SK-N-SH (cell line): ENCODE measurements at regions not wholly inside any gene's neighbourhood (a gene's known extent, or its start where the extent isn't known, plus 50 kb on each side); places are given as distances from the start of the nearest gene placed in this dataset.

Experiments
- CTCF ChIA-PET: fragments of 300-600, 350-600 bp; formaldehyde crosslinking; extraction: SDS; loops from one replicate; lab custom pipeline; 2021; lab: Yijun Ruan, JAX
- POLR2A ChIA-PET: fragments of 350-600 bp; sonication (Branson Sonifier 250); formaldehyde crosslinking; extraction: SDS; loops from one replicate; lab custom pipeline; 2020; ENCODE audit warnings: antibody characterized with exemption, inconsistent platforms; lab: Yijun Ruan, JAX
- DNase-seq: peaks from one replicate; pipeline ENCODE4 v3.0.0; 2012
- H2AFZ ChIP-seq: fragments of 200-600 bp; sonication (generic); 2 replicates; pipeline ENCODE4 v1.8.1; 2016; ENCODE audit warnings: antibody characterized with exemption, mild to moderate bottlenecking, low read depth
- H3F3A ChIP-seq: fragments of 200-600 bp; sonication (generic); replicated peaks from 2 replicates; pipeline ENCODE3; 2016; ENCODE audit warnings: antibody characterized with exemption, mild to moderate bottlenecking; ENCODE audit not compliant: insufficient read depth
- H3K27ac ChIP-seq, 2 experiments: fragments of 200-500 bp in 1 of 2; fragments of 200-600 bp in 1 of 2; sonication (Bioruptor generic) in 1 of 2; sonication (generic), shearing (Covaris generic) in 1 of 2; 2 replicates each; pipeline versions ENCODE4 v1.5.1 to v1.6.1; 2014 to 2016; ENCODE audit warnings: low read depth in 2 of 2, inconsistent platforms in 1 of 2, low read length in 1 of 2, mild to moderate bottlenecking in 1 of 2, mixed read lengths in 1 of 2
- H3K27me3 ChIP-seq: fragments of 200-600 bp; sonication (generic), shearing (Covaris generic); 2 replicates; pipeline ENCODE4 v1.6.1; 2016; ENCODE audit warnings: mixed run types; ENCODE audit not compliant: insufficient read depth
- H3K36me3 ChIP-seq, 2 experiments: fragments of 200-500 bp in 1 of 2; fragments of 200-600 bp in 1 of 2; sonication (Bioruptor generic) in 1 of 2; sonication (generic) in 1 of 2; replicated peaks in 1 of 2; 2 replicates each; pipeline versions ENCODE3 to v1.5.1; 2014 to 2016; ENCODE audit warnings: low read length in 1 of 2, mild to moderate bottlenecking in 1 of 2; ENCODE audit not compliant: insufficient read depth in 2 of 2, control insufficient read depth in 1 of 2
- H3K4me1 ChIP-seq, 2 experiments: fragments of 200-500 bp in 1 of 2; fragments of 200-600 bp in 1 of 2; sonication (Bioruptor generic) in 1 of 2; sonication (generic), shearing (Covaris generic) in 1 of 2; 2 replicates each; pipeline versions ENCODE4 v1.5.1 to v1.6.1; 2014 to 2016; ENCODE audit warnings: low read depth in 1 of 2, low read length in 1 of 2, mixed run types in 1 of 2; ENCODE audit not compliant: insufficient read depth in 2 of 2, control insufficient read depth in 1 of 2
- H3K4me2 ChIP-seq: fragments of 200-600 bp; sonication (generic), shearing (Covaris generic); 2 replicates; pipeline ENCODE4 v1.6.1; 2017; ENCODE audit warnings: mixed run types
- H3K4me3 ChIP-seq, 2 experiments: fragments of 200-500 bp in 1 of 2; fragments of 200-600 bp in 1 of 2; sonication (Bioruptor generic) in 1 of 2; sonication (generic), shearing (Covaris generic) in 1 of 2; 2 replicates each; pipeline versions ENCODE4 v1.5.1 to v1.8.1; 2014 to 2016; ENCODE audit warnings: low read depth in 2 of 2, inconsistent platforms in 1 of 2, low read length in 1 of 2, mild to moderate bottlenecking in 1 of 2, mixed read lengths in 1 of 2, moderate library complexity in 1 of 2
- H3K79me2 ChIP-seq: fragments of 200-600 bp; sonication (generic); 2 replicates; pipeline ENCODE4 v1.8.1; 2017; ENCODE audit warnings: mild to moderate bottlenecking; ENCODE audit not compliant: insufficient read depth
- H3K9ac ChIP-seq: fragments of 200-600 bp; sonication (generic); 2 replicates; pipeline ENCODE4 v1.6.1; 2017; ENCODE audit warnings: mixed run types
- H3K9me2 ChIP-seq: fragments of 200-600 bp; sonication (generic); 2 replicates; pipeline ENCODE4 v1.6.1; 2017; ENCODE audit warnings: mixed run types
- H3K9me3 ChIP-seq: fragments of 200-600 bp; sonication (generic); 2 replicates; pipeline ENCODE4 v1.6.1; 2017; ENCODE audit warnings: mixed run types, mild to moderate bottlenecking, moderate library complexity
- H4K20me1 ChIP-seq: fragments of 200-600 bp; sonication (generic); 2 replicates; pipeline ENCODE4 v1.6.1; 2017; ENCODE audit warnings: mild to moderate bottlenecking, mixed run types; ENCODE audit not compliant: insufficient read depth
- CHD2 ChIP-seq: fragments of 150-350 bp; IDR thresholded peaks from 2 replicates; pipeline ENCODE4 v1.6.1; 2018; ENCODE audit warnings: low read length; ENCODE audit not compliant: partially characterized antibody
- ELF1 ChIP-seq: IDR thresholded peaks from 2 replicates; pipeline ENCODE4 v1.4.0; 2012
- EZH2phosphoT487 ChIP-seq: fragments of 200-600 bp; sonication (generic); IDR thresholded peaks from 2 replicates; pipeline ENCODE4 v1.6.1; 2017; ENCODE audit warnings: low read depth, mixed run types, mild to moderate bottlenecking, antibody characterized with exemption, moderate library complexity, borderline replicate concordance
- FOXM1 ChIP-seq: IDR thresholded peaks from 2 replicates; pipeline ENCODE4 v1.4.0; 2012; ENCODE audit warnings: low read depth, mild to moderate bottlenecking
- GABPA ChIP-seq: IDR thresholded peaks from 2 replicates; pipeline ENCODE4 v1.4.0; 2012; ENCODE audit warnings: low read depth, mild to moderate bottlenecking
- MEF2A ChIP-seq: IDR thresholded peaks from 2 replicates; pipeline ENCODE4 v1.4.0; 2012; ENCODE audit warnings: low read depth, borderline replicate concordance
- MXI1 ChIP-seq: IDR thresholded peaks from 2 replicates; pipeline ENCODE4 v1.6.1; 2012; ENCODE audit warnings: mild to moderate bottlenecking, low read depth, low read length, improper control_type of control experiment
- NFIC ChIP-seq: IDR thresholded peaks from 2 replicates; pipeline ENCODE4 v1.4.0; 2012; ENCODE audit warnings: borderline replicate concordance
- NRF1 ChIP-seq: IDR thresholded peaks from 2 replicates; pipeline ENCODE4 v1.6.1; 2012; ENCODE audit warnings: low read depth, mild to moderate bottlenecking, low read length
- RCOR1 ChIP-seq: fragments of 150-350 bp; IDR thresholded peaks from 2 replicates; pipeline ENCODE4 v1.6.1; 2017; ENCODE audit warnings: antibody characterized with exemption, low read length
- RFX5 ChIP-seq: IDR thresholded peaks from 2 replicates; pipeline ENCODE4 v1.6.1; 2012; ENCODE audit warnings: mild to moderate bottlenecking, improper control_type of control experiment, low read length
- RXRA ChIP-seq: IDR thresholded peaks from 2 replicates; pipeline ENCODE4 v1.4.0; 2012; ENCODE audit warnings: low read depth, mild to moderate bottlenecking, borderline replicate concordance
- SIN3A ChIP-seq: IDR thresholded peaks from 2 replicates; pipeline ENCODE4 v1.6.1; 2012; ENCODE audit warnings: low read depth, mild to moderate bottlenecking, low read length, moderate library complexity, borderline replicate concordance
- SMC3 ChIP-seq: IDR thresholded peaks from 2 replicates; pipeline ENCODE4 v1.6.1; 2012; ENCODE audit warnings: low read depth, low read length, improper control_type of control experiment
- TAF1 ChIP-seq: IDR thresholded peaks from 2 replicates; pipeline ENCODE4 v1.6.1; 2012; ENCODE audit warnings: low read depth, mild to moderate bottlenecking, low read length, moderate library complexity, borderline replicate concordance
- TCF12 ChIP-seq: IDR thresholded peaks from 2 replicates; pipeline ENCODE4 v1.4.0; 2012
- TEAD4 ChIP-seq: IDR thresholded peaks from 2 replicates; pipeline ENCODE4 v1.4.0; 2012; ENCODE audit warnings: mild to moderate bottlenecking, borderline replicate concordance; ENCODE audit not compliant: insufficient read depth
- YY1 ChIP-seq: IDR thresholded peaks from 2 replicates; pipeline ENCODE4 v1.4.0; 2012; ENCODE audit warnings: low read depth, mild to moderate bottlenecking
- WGBS: methylation state at CpG from one replicate; pipeline ENCODE4 v1.1.6; 2017; ENCODE audit warnings: low lambda C conversion rate; 5-methylcytosine and 5-hydroxymethylcytosine counted together
- TF ChIP-seq, protein P1 (sequence below): IDR thresholded peaks from 2 replicates; pipeline ENCODE4 v1.4.0; 2012; ENCODE audit warnings: low read depth, borderline replicate concordance
- TF ChIP-seq, protein P2 (sequence below): IDR thresholded peaks from 2 replicates; pipeline ENCODE4; 2012
- TF ChIP-seq, protein P3 (sequence below): fragments of 200-600 bp; sonication (generic); IDR thresholded peaks from 2 replicates; pipeline ENCODE4 v1.6.1; 2017; ENCODE audit warnings: antibody characterized with exemption, mild to moderate bottlenecking, moderate library complexity
- TF ChIP-seq, protein P4 (sequence below): fragments of 150-350 bp; IDR thresholded peaks from 2 replicates; pipeline ENCODE4 v1.6.1; 2017; ENCODE audit warnings: antibody characterized with exemption, low read length, low read depth, borderline replicate concordance
- TF ChIP-seq, protein P5 (sequence below): IDR thresholded peaks from 2 replicates; pipeline ENCODE4 v1.4.0; 2012; ENCODE audit warnings: low read depth

DNA sequence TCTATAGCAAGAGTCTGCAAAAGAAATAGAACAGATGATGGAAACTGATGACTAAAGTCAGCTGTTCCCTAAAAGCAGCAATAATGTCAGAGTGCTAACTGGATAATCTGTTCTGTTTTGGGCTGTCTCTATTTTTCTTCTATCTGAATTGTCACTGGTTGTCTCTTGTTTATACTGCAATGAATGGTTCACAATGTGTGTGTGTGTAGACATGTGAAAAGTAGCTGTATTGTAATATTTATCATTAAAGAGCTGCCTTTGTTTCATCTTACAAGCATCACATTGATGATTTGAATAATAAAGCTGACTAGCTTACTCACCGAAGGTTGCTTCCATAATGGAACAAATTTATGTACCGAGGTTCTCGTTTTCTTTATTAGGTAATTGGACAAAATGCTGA, 456.0 kb upstream of the ZEB2 start:
- H3K9me2 ChIP-seq, result no peaks in the 10 kb centered on the region
- peaks cover 0 to 6% of the 10 kb centered on the region in 2 experiments; a peak in 2 of 4 replicates for H3K4me1 ChIP-seq
- H3K36me3 ChIP-seq, result no peaks in the 10 kb centered on the region
- ChIA-PET CTCF (no interaction called here), POLR2A (no interaction called here)
- TF ChIP-seq TCF12 (no peak), RCOR1 (no peak), ELF1 (no peak), TAF1 (no peak), NFIC (no peak), GABPA (no peak), SMC3 (no peak), MXI1 (no peak), YY1 (no peak), EZH2phosphoT487 (no peak)
- TF ChIP-seq, protein P1, sequence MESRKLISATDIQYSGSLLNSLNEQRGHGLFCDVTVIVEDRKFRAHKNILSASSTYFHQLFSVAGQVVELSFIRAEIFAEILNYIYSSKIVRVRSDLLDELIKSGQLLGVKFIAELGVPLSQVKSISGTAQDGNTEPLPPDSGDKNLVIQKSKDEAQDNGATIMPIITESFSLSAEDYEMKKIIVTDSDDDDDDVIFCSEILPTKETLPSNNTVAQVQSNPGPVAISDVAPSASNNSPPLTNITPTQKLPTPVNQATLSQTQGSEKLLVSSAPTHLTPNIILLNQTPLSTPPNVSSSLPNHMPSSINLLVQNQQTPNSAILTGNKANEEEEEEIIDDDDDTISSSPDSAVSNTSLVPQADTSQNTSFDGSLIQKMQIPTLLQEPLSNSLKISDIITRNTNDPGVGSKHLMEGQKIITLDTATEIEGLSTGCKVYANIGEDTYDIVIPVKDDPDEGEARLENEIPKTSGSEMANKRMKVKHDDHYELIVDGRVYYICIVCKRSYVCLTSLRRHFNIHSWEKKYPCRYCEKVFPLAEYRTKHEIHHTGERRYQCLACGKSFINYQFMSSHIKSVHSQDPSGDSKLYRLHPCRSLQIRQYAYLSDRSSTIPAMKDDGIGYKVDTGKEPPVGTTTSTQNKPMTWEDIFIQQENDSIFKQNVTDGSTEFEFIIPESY, result no peak
- TF ChIP-seq, protein P2, sequence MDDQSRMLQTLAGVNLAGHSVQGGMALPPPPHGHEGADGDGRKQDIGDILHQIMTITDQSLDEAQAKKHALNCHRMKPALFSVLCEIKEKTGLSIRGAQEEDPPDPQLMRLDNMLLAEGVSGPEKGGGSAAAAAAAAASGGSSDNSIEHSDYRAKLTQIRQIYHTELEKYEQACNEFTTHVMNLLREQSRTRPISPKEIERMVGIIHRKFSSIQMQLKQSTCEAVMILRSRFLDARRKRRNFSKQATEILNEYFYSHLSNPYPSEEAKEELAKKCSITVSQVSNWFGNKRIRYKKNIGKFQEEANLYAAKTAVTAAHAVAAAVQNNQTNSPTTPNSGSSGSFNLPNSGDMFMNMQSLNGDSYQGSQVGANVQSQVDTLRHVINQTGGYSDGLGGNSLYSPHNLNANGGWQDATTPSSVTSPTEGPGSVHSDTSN, result no peak
- no peak overlapping the region for H3K4me3 ChIP-seq
- no peaks in the 10 kb centered on the region for H3F3A ChIP-seq
- no peak overlapping the region for H3K4me2 ChIP-seq
- H2AFZ ChIP-seq, result no peak overlapping the region
- WGBS, result 89% methylated on average over 3 of the region's 3 CpGs
- H3K9ac ChIP-seq, result no peak overlapping the region
- no peaks in the 10 kb centered on the region for H3K9me3 ChIP-seq
- no peaks in the 10 kb centered on the region for H4K20me1 ChIP-seq
- no peak overlapping the region for H3K27ac ChIP-seq
- no peaks in the 10 kb centered on the region for H3K79me2 ChIP-seq
- no peaks in the 10 kb centered on the region for H3K27me3 ChIP-seq
- DNase-seq, result no peak

DNA sequence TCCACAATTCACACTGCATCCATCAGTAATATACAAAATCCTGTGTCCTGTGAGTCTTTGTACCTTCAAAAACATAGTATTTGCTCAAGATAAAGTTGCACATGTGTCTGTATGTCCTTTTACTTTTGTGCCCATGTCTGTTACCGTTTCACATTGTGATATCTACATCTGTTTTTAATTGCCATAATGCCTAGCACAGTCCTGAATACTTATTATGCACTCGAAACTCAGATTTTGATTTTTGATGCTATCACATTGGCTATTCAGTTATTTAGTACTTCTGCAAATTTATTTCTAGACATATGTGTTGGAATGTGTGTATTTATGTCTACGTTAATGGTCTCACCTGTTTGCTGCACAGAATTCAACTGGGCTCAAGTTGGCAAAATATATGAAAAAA, 452.8 kb upstream of the ZEB2 start:
- Histone ChIP-seq H3K4me1 (peaks cover 0 to 6% of the 10 kb centered on the region in 2 experiments; a peak in 2 of 4 replicates), H3K27ac (peak overlapping the region in 1 of 2 experiments; percentile 3; a peak in 1 of 4 replicates), H3F3A (no peaks in the 10 kb centered on the region), H3K27me3 (no peaks in the 10 kb centered on the region), H3K9ac (no peak overlapping the region), H3K79me2 (no peaks in the 10 kb centered on the region), H3K36me3 (no peaks in the 10 kb centered on the region), H4K20me1 (no peaks in the 10 kb centered on the region), H3K9me3 (no peaks in the 10 kb centered on the region; the same call in 1 of the 2 replicates), H3K9me2 (no peaks in the 10 kb centered on the region), H3K4me3 (no peak overlapping the region), H2AFZ (no peak overlapping the region), H3K4me2 (no peak overlapping the region)
- ChIA-PET CTCF (no interaction called here), POLR2A (no interaction called here)
- WGBS, result 47% methylated on average over 3 of the region's 3 CpGs
- peak; percentile 7 for DNase-seq
- TF ChIP-seq, protein P3, sequence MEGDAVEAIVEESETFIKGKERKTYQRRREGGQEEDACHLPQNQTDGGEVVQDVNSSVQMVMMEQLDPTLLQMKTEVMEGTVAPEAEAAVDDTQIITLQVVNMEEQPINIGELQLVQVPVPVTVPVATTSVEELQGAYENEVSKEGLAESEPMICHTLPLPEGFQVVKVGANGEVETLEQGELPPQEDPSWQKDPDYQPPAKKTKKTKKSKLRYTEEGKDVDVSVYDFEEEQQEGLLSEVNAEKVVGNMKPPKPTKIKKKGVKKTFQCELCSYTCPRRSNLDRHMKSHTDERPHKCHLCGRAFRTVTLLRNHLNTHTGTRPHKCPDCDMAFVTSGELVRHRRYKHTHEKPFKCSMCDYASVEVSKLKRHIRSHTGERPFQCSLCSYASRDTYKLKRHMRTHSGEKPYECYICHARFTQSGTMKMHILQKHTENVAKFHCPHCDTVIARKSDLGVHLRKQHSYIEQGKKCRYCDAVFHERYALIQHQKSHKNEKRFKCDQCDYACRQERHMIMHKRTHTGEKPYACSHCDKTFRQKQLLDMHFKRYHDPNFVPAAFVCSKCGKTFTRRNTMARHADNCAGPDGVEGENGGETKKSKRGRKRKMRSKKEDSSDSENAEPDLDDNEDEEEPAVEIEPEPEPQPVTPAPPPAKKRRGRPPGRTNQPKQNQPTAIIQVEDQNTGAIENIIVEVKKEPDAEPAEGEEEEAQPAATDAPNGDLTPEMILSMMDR, result no peak
- TF ChIP-seq TCF12 (peak; percentile 41; the same call in 1 of the 2 replicates), ELF1 (no peak), RFX5 (no peak), MEF2A (no peak), SIN3A (no peak), CHD2 (no peak), FOXM1 (no peak), EZH2phosphoT487 (no peak), NRF1 (no peak), RXRA (no peak), TEAD4 (no peak)
- TF ChIP-seq, protein P4, sequence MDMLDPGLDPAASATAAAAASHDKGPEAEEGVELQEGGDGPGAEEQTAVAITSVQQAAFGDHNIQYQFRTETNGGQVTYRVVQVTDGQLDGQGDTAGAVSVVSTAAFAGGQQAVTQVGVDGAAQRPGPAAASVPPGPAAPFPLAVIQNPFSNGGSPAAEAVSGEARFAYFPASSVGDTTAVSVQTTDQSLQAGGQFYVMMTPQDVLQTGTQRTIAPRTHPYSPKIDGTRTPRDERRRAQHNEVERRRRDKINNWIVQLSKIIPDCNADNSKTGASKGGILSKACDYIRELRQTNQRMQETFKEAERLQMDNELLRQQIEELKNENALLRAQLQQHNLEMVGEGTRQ, result no peak
- TF ChIP-seq, protein P5, sequence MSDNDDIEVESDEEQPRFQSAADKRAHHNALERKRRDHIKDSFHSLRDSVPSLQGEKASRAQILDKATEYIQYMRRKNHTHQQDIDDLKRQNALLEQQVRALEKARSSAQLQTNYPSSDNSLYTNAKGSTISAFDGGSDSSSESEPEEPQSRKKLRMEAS, result no peak
